ENCODE measurements at regions not wholly inside any gene's neighbourhood (a gene's known extent, or its start where the extent isn't known, plus 50 kb on each side); places are given as distances from the start of the nearest gene placed in this dataset.

GRCh38 chr1:213448360-213448759, 397.3 kb downstream of the RPS6KC1 start:
- H3K4me1 ChIP-seq (ENCODE audit: control insufficient read depth, low read length): no peaks in the 10 kb centered on the region
- H4K20me1 ChIP-seq (ENCODE audit: control insufficient read depth, insufficient read depth, low read depth, low read length): no peaks in the 10 kb centered on the region
- H3K27me3 ChIP-seq (ENCODE audit: control insufficient read depth, low read length): no peaks in the 10 kb centered on the region
- no peak overlapping the region for H3K4me2 ChIP-seq (ENCODE audit: low read length)
- H3K36me3 ChIP-seq (ENCODE audit: control insufficient read depth, low read length): no peaks in the 10 kb centered on the region
- no peaks in the 10 kb centered on the region for H3K9me3 ChIP-seq (ENCODE audit: control insufficient read depth, insufficient read depth, low read length)
- H3K4me3 ChIP-seq (ENCODE audit: low read length): no peak overlapping the region
- no peaks in the 10 kb centered on the region for H3K9me2 ChIP-seq (replicated peaks; ENCODE audit: control insufficient read depth, low read length)
- H3K27ac ChIP-seq (ENCODE audit: low read depth, low read length): no peak overlapping the region
- H3F3A ChIP-seq (ENCODE audit: control insufficient read depth, insufficient read depth): no peaks in the 10 kb centered on the region
- no peaks in the 10 kb centered on the region for H3K79me2 ChIP-seq (ENCODE audit: control insufficient read depth, low read length)
- no peak for TF ChIP-seq EZH2phosphoT487 (IDR thresholded peaks at IDR 0.05; ENCODE audit: borderline replicate concordance, low read length)
- no peak for TF ChIP-seq CTCF (IDR thresholded peaks at IDR 0.05; ENCODE audit: low read depth, low read length, poor library complexity, severe bottlenecking)

DNA sequence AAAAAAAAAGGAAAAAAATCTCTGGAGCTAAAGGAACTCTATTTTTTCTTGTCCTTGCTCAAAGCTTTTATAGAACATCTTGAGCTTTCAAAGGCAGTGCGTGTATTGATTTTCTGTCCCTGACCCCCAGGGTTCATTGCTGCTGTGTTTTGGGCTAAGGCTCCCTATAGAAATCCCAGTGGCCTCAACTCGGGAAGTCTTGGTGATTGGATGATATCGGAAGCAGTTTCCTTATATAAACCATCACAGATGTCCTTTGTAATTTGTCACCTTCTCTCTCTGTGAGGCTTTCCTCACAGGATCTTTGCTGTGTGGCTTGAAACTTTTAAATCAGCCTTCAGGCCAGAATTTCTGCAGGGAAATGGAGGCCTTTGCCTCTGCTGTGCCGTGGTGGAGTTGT, 397.7 kb downstream of the RPS6KC1 start:
- Histone ChIP-seq H3K4me2 (ENCODE audit: low read length) (no peak overlapping the region), H3K27me3 (ENCODE audit: control insufficient read depth, low read length) (no peaks in the 10 kb centered on the region), H3K9me2 (replicated peaks; ENCODE audit: control insufficient read depth, low read length) (no peaks in the 10 kb centered on the region), H3K79me2 (ENCODE audit: control insufficient read depth, low read length) (no peaks in the 10 kb centered on the region), H3K27ac (ENCODE audit: low read depth, low read length) (no peak overlapping the region), H3K36me3 (ENCODE audit: control insufficient read depth, low read length) (no peaks in the 10 kb centered on the region), H3F3A (ENCODE audit: control insufficient read depth, insufficient read depth) (no peaks in the 10 kb centered on the region), H3K4me3 (ENCODE audit: low read length) (no peak overlapping the region), H3K4me1 (ENCODE audit: control insufficient read depth, low read length) (no peaks in the 10 kb centered on the region), H3K9me3 (ENCODE audit: control insufficient read depth, insufficient read depth, low read length) (no peaks in the 10 kb centered on the region), H4K20me1 (ENCODE audit: control insufficient read depth, insufficient read depth, low read depth, low read length) (no peaks in the 10 kb centered on the region)
- TF ChIP-seq CTCF (IDR thresholded peaks at IDR 0.05; ENCODE audit: low read depth, low read length, poor library complexity, severe bottlenecking): no peak
- no peak for TF ChIP-seq EZH2phosphoT487 (IDR thresholded peaks at IDR 0.05; ENCODE audit: borderline replicate concordance, low read length)

DNA sequence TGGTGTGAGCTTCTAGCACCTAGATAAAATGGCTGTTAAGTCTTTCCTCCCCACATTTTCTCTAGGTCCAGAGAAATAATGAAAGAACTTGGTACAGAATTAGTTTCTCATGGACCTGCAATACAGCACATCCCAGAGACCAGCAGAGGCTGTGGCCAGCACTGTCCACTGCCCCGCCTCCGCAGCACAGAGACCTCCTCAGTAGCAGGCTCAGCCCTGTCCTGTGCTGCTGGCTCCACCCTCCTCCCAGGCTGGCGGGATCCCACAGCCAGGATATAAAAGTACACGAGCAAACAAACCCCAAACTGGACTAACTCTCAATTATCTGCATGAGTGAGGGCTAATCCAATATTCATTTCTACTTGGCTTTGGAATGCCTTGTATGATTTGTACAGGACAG, 401.5 kb downstream of the RPS6KC1 start:
- no peaks in the 10 kb centered on the region for H3K4me1 ChIP-seq (ENCODE audit: control insufficient read depth, low read length)
- no peaks in the 10 kb centered on the region for H3F3A ChIP-seq (ENCODE audit: control insufficient read depth, insufficient read depth)
- H3K36me3 ChIP-seq (ENCODE audit: control insufficient read depth, low read length): no peaks in the 10 kb centered on the region
- no peaks in the 10 kb centered on the region for H3K9me3 ChIP-seq (ENCODE audit: control insufficient read depth, insufficient read depth, low read length)
- no peaks in the 10 kb centered on the region for H3K9me2 ChIP-seq (replicated peaks; ENCODE audit: control insufficient read depth, low read length)
- no peak overlapping the region for H3K4me3 ChIP-seq (ENCODE audit: low read length)
- no peaks in the 10 kb centered on the region for H3K79me2 ChIP-seq (ENCODE audit: control insufficient read depth, low read length)
- H3K4me2 ChIP-seq (ENCODE audit: low read length): no peak overlapping the region
- H3K27me3 ChIP-seq (ENCODE audit: control insufficient read depth, low read length): no peaks in the 10 kb centered on the region
- no peaks in the 10 kb centered on the region for H4K20me1 ChIP-seq (ENCODE audit: control insufficient read depth, insufficient read depth, low read depth, low read length)
- TF ChIP-seq CTCF (IDR thresholded peaks at IDR 0.05; ENCODE audit: low read depth, low read length, poor library complexity, severe bottlenecking) (no peak), EZH2phosphoT487 (IDR thresholded peaks at IDR 0.05; ENCODE audit: borderline replicate concordance, low read length) (no peak)
- H3K27ac ChIP-seq (ENCODE audit: low read depth, low read length): no peak overlapping the region

DNA sequence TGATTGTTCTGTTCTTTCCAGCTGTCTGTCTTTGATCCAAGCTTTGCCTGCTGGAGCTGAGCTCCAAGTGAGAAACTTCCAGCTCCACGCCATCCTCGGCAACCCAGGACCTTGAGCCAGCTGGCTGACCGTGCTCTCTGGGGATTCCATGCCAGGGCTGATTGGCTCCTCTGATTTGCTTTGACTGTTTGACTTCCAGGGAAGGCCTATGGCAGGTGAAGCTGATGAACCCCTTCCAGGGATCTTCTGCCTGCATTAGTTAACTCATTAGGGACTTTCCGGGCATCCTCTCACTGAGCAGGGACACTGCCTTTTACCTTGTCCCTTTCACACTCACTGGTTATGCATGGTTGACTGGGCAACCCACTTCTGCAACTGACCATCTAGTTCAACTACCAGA, 406.1 kb downstream of the RPS6KC1 start:
- no peaks in the 10 kb centered on the region for H3K79me2 ChIP-seq (ENCODE audit: control insufficient read depth, low read length)
- H3K4me3 ChIP-seq (ENCODE audit: low read length): no peak overlapping the region
- H3K9me3 ChIP-seq (ENCODE audit: control insufficient read depth, insufficient read depth, low read length): no peaks in the 10 kb centered on the region
- no peak overlapping the region for H3K4me2 ChIP-seq (ENCODE audit: low read length)
- H3F3A ChIP-seq (ENCODE audit: control insufficient read depth, insufficient read depth): no peaks in the 10 kb centered on the region
- H3K27me3 ChIP-seq (ENCODE audit: control insufficient read depth, low read length): no peaks in the 10 kb centered on the region
- H4K20me1 ChIP-seq (ENCODE audit: control insufficient read depth, insufficient read depth, low read depth, low read length): no peaks in the 10 kb centered on the region
- no peaks in the 10 kb centered on the region for H3K9me2 ChIP-seq (replicated peaks; ENCODE audit: control insufficient read depth, low read length)
- H3K36me3 ChIP-seq (ENCODE audit: control insufficient read depth, low read length): no peaks in the 10 kb centered on the region
- no peak overlapping the region for H3K27ac ChIP-seq (ENCODE audit: low read depth, low read length)
- TF ChIP-seq CTCF (IDR thresholded peaks at IDR 0.05; ENCODE audit: low read depth, low read length, poor library complexity, severe bottlenecking): no peak
- no peak for TF ChIP-seq EZH2phosphoT487 (IDR thresholded peaks at IDR 0.05; ENCODE audit: borderline replicate concordance, low read length)
- no peaks in the 10 kb centered on the region for H3K4me1 ChIP-seq (ENCODE audit: control insufficient read depth, low read length)
